Stromal cell of bone marrow (primary cell): ENCODE measurements at regions not wholly inside any gene's neighbourhood (a gene's known extent, or its start where the extent isn't known, plus 50 kb on each side); places are given as distances from the start of the nearest gene placed in this dataset.

Experiments used
- DNase-seq: peaks from one replicate; pipeline ENCODE4 v3.0.0-alpha.2; 2012; ENCODE audit warnings: low read depth

GRCh38 chr15:39279311-39279710 lies 301.6 kb upstream of the THBS1 start:
- DNase-seq = no peak

DNA sequence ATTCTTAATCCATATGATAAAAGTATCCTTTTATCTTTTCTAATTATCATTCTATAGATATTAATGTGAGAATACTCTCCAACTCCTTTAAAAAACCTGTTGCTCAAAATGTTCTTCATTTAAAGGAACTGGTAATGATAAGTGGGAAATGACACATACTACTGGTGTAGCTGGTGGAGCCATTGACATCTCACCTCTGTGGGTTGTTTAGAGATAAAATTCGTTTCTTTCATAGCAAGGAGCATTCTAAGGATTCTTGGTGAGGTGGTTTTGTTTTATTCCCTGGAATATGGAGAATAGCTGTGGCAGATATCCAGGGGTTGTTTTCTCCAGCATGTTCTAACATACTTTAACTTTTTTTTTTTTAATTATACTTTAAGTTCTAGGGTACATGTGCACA lies 299.8 kb upstream of the THBS1 start:
- DNase-seq = no peak

- no peak for DNase-seq
These were observed 298.1 kb upstream of the THBS1 start for GRCh38 chr15:39282663-39283208.

DNA sequence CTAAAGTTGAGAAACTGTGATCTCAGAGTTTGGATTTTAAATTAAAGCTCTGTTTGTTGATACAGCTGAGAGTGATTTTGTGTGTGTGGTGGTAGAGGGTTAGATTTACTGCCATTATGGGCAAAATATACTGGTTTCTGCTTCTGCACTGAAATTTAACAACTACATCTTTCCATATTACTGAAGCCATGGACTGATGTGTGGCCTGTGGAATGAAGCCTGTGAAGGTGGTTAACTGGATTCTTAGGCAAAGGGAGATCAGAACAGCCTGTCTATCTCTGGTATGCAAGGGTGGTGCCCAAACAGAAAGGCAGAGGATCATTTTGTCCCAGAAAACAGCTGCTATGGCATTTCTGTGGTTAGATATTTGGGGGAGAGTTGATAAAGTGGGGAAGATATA lies 297.3 kb upstream of the THBS1 start:
- no peak for DNase-seq

DNA sequence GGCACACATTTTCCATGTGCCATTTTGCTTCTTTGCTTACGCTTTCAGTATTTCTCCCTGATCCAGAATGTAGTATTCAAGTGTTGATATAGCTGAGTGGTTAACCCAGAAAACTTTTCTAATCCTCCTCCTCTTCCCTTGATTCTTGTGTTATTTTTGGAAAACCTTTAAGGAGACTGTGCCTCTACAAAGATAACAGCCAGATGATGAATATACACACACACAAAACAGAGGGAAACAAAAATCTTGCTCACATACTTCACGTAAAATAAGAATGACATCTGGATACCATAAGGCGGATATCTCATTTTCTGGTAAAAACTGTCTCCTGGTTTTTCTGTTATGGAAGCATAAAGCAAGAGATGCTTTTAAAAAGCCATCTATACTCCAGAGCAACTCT lies 295.8 kb upstream of the THBS1 start:
- DNase-seq = no peak

DNA sequence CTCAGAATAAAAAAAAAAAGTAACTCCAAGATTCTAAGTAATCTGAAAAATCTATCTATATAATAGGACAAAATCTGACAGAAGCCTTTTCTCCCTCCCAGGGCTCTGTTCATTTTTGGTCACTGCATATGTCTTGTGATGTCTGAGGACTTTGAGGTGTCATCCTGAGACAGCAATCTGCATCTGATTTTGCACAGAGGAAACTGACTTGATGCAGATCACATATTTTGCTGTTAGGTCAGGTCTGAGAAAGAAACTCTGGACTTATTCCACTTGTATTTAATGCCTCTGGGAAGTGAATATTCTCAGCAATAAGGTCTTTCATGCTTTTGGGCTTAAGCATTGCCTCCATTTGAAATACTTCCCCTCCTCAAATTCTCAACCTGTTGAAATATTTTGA lies 295.2 kb upstream of the THBS1 start:
- no peak for DNase-seq

GRCh38 chr15:39286706-39287105 lies 294.2 kb upstream of the THBS1 start:
- DNase-seq = no peak

DNA sequence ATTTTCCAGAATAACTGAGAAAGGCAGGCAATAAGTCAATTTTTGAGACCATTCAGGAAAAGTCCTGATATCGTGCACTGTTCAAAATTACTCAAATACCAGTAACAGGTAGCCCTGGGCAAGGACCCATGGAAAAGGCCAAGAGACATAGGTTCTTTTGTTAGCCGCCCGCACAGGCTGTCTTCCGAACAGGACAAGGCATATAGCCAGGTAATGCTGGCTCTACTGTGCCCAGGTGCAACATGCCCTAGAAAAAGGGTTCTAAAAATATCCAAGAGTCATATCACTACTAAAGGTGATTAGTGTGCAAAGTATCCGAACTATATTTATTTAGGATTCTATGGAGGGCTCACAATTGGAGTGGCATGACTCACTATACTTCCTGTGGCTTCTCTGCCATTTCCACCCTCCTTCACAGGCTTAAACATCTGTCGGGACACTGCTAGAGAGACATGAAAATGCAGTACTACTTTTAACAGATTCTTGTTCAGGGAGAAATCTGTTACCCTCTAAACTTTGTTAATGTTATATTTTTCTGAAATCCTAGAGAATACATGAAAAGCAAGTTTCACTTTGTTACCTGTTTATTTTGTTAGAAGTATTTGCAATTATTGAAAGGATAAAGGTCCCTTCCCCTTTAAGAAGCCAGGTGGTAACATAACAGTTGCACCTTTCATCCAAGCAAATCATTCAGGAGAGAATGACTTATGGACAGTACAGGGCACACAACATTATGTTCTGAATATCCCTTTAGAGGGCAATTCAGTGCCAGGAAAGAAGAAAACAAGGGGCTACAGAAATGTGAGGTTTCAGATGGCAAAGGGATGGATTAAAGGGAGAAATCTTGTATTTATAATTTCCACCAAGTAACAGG lies 293.3 kb upstream of the THBS1 start:
- no peak for DNase-seq

- no peak for DNase-seq
These were observed 290.0 kb upstream of the THBS1 start for GRCh38 chr15:39290711-39291435.

DNA sequence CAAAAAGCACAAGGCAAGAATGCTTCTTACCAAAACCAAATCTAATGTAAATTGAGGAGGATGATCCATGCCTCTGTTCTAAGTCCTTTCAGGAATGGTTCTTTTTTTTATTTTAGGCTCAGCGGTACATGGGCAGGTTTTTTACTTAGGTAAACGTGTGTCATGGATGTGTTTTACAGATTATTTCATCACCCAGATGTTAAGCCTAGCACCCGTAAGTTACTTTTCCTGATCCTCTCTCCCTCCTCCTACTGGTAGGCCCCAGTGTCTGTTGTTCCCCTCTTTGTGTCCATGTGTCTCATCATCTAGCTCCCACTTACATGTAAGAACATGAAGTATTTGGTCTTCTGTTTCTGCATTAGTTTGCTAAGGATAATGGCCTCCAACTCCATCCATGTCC lies 289.2 kb upstream of the THBS1 start:
- no peak for DNase-seq

- DNase-seq = no peak
These were observed 283.9 kb upstream of the THBS1 start for GRCh38 chr15:39296955-39297354.

- DNase-seq = no peak
These were observed 282.5 kb upstream of the THBS1 start for GRCh38 chr15:39298271-39298962.

- DNase-seq = no peak
These were observed 281.2 kb upstream of the THBS1 start for GRCh38 chr15:39299486-39300267.

- no peak for DNase-seq
These were observed 280.3 kb upstream of the THBS1 start for GRCh38 chr15:39300451-39301153.

- DNase-seq = peak; percentile 68
These were observed 279.3 kb upstream of the THBS1 start for GRCh38 chr15:39301589-39301999.

DNA sequence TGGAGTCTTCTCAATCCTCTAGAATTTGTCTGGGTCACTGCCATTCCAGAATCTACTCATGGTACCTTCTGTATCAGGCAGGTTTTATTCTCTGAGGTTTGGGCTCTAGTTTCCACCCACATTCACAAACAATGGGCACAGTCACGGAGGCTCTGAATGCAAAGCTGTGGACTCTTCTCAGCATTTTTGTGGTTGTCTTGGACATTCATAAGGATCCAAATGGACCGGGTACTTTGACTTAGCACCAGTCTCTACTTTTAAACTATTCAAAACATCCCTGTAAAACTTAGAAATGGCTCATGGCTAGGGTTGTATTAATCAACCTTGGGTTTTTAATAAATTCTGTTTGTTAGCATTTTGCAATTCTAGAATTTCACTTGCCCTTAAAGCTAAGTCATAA lies 277.9 kb upstream of the THBS1 start:
- DNase-seq = no peak

DNA sequence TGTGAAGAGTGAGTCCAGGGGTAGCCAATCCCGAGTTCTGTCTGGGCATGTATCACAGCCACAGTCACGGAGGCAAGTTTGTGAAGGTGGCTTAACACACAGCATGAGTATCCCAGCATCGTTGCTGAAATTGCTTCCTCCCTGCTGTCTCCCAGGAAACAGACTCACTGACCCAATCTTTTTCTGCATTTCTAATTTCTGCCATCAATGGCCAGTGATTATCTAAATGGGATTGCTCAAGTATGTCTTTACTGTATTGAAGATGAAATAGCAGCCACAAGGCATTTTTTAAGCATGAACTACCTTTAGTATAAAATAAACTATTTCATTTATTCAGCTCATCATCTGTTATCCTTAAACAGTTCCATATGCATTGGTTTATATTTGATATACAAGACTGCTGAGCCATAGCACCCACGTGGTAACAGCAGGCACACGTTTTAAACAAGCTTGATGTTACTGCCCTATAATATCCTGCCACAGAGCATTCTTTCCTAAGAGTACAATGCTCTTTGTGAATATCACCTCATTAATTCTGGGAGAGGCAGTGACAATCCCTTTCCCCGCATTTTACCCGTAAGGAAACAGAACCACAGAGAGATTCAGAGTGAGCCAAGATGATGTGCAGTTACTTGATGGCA lies 276.6 kb upstream of the THBS1 start:
- no peak for DNase-seq

GRCh38 chr15:39304931-39305728 lies 275.7 kb upstream of the THBS1 start:
- DNase-seq = no peak

- DNase-seq = no peak
These were observed 270.2 kb upstream of the THBS1 start for GRCh38 chr15:39310633-39311032.

GRCh38 chr15:39312984-39313383 lies 267.9 kb upstream of the THBS1 start:
- no peak for DNase-seq
